ENCODE measurements at regions not wholly inside any gene's neighbourhood (a gene's known extent, or its start where the extent isn't known, plus 50 kb on each side); places are given as distances from the start of the nearest gene placed in this dataset.

GRCh38 chr5:77842243-77842642 is 66.1 kb upstream of the TBCA start:
- Histone ChIP-seq H4K8ac (ENCODE audit: low read depth, low read length) (no peak overlapping the region), H2BK120ac (ENCODE audit: insufficient read depth, low read length, poor library complexity) (no peak overlapping the region), H3K79me2 (ENCODE audit: control insufficient read depth, insufficient read depth, low read length, poor library complexity) (peaks cover 2% of the 10 kb centered on the region), H2AK5ac (ENCODE audit: low read length) (no peak overlapping the region), H2BK5ac (ENCODE audit: low read depth, low read length, poor library complexity) (no peak overlapping the region), H4K12ac (ENCODE audit: low read depth, low read length) (no peak overlapping the region), H3K4me3 (ENCODE audit: low read depth, low read length) (no peak overlapping the region), H3K27ac (ENCODE audit: low read depth, low read length) (no peak overlapping the region), H3K9me3 (ENCODE audit: insufficient read depth, low read depth, low read length) (no peaks in the 10 kb centered on the region), H3K18ac (ENCODE audit: low read length) (no peak overlapping the region), H3K23ac (ENCODE audit: low read length) (no peak overlapping the region), H3K79me1 (ENCODE audit: low read length) (peaks cover 2% of the 10 kb centered on the region), H3K27me3 (ENCODE audit: insufficient read depth, low read length) (peaks cover 8% of the 10 kb centered on the region), H4K91ac (ENCODE audit: low read depth, low read length) (no peak overlapping the region), H3K4me2 (ENCODE audit: low read length) (no peak overlapping the region), H2BK12ac (ENCODE audit: low read length) (no peak overlapping the region), H2AFZ (ENCODE audit: insufficient read depth, low read length, poor library complexity) (no peak overlapping the region), H3K9ac (ENCODE audit: low read length) (no peak overlapping the region), H3K4ac (ENCODE audit: low read depth, low read length) (no peak overlapping the region), H3K14ac (ENCODE audit: low read length) (no peak overlapping the region), H3K4me1 (ENCODE audit: control insufficient read depth in 1 of 2, insufficient read depth in 2 of 2, low read length in 2 of 2) (peaks cover 18 to 19% of the 10 kb centered on the region in 2 experiments), H3K36me3 (ENCODE audit: control insufficient read depth in 1 of 2, insufficient read depth in 2 of 2, low read length in 2 of 2) (no peaks in the 10 kb centered on the region)
- DNase-seq: peak in 1 of 2 donors; percentile 83
- no CpG with 5 or more reads among the region's 2 CpGs for WGBS (ENCODE audit: extremely low coverage, insufficient coverage, insufficient read length)

DNA sequence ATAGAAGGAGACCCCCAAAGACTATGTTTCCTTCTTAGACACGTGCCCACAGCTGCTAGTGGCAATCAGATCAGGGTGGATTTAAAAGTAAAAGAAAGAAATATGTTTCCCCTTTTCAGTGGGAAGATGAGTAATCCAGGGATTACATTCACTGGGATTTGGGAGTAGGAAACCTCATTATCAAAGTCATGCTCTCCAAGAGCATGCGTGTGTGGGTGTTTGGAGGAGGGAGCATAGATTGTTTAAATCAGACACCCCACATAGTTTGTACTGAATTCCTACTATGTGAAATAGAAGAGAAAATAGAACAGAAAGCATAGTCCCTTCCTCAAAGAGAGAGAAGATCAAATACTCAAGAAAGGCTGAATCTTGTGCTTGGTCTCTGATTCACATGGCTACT is 65.5 kb upstream of the TBCA start:
- Histone ChIP-seq H3K9me3 (ENCODE audit: insufficient read depth, low read depth, low read length) (no peaks in the 10 kb centered on the region), H4K8ac (ENCODE audit: low read depth, low read length) (no peak overlapping the region), H2AK5ac (ENCODE audit: low read length) (no peak overlapping the region), H3K79me1 (ENCODE audit: low read length) (peaks cover 2% of the 10 kb centered on the region), H2BK12ac (ENCODE audit: low read length) (no peak overlapping the region), H3K9ac (ENCODE audit: low read length) (no peak overlapping the region), H4K91ac (ENCODE audit: low read depth, low read length) (no peak overlapping the region), H2AFZ (ENCODE audit: insufficient read depth, low read length, poor library complexity) (no peak overlapping the region), H3K36me3 (ENCODE audit: control insufficient read depth in 1 of 2, insufficient read depth in 2 of 2, low read length in 2 of 2) (no peaks in the 10 kb centered on the region), H2BK120ac (ENCODE audit: insufficient read depth, low read length, poor library complexity) (no peak overlapping the region), H3K4ac (ENCODE audit: low read depth, low read length) (no peak overlapping the region), H2BK5ac (ENCODE audit: low read depth, low read length, poor library complexity) (no peak overlapping the region), H3K23ac (ENCODE audit: low read length) (no peak overlapping the region), H3K4me3 (ENCODE audit: low read depth, low read length) (no peak overlapping the region), H3K14ac (ENCODE audit: low read length) (no peak overlapping the region), H4K12ac (ENCODE audit: low read depth, low read length) (no peak overlapping the region), H3K4me1 (ENCODE audit: control insufficient read depth in 1 of 2, insufficient read depth in 2 of 2, low read length in 2 of 2) (peaks cover 14 to 16% of the 10 kb centered on the region in 2 experiments), H3K4me2 (ENCODE audit: low read length) (no peak overlapping the region), H3K27me3 (ENCODE audit: insufficient read depth, low read length) (peaks cover 8% of the 10 kb centered on the region), H3K27ac (ENCODE audit: low read depth, low read length) (no peak overlapping the region), H3K18ac (ENCODE audit: low read length) (no peak overlapping the region), H3K79me2 (ENCODE audit: control insufficient read depth, insufficient read depth, low read length, poor library complexity) (peaks cover 2% of the 10 kb centered on the region)
- DNase-seq: no peak
- WGBS (ENCODE audit: extremely low coverage, insufficient coverage, insufficient read length): no CpG with 5 or more reads among the region's 2 CpGs

DNA sequence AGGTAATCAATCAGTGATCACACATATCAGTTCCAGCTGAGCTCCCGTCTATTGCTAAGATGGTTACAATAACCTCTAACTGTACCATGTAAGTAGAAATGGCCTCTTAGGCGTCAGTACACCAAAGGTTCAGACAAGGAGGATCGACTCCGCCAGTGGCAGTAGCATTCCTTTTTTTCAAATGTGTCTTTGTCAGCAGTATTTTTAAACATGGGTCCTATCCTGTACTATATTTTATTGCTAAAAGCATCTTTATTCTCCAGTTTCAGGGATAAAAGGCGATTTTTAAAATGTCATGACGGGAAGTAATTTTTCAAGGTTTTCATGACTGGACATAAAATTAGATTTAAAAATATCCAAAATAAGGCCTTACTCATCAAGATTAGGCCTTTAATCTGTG is 64.8 kb upstream of the TBCA start:
- H2BK12ac ChIP-seq (ENCODE audit: low read length): no peak overlapping the region
- no peak overlapping the region for H3K4me3 ChIP-seq (ENCODE audit: low read depth, low read length)
- no peak overlapping the region for H3K23ac ChIP-seq (ENCODE audit: low read length)
- H3K9ac ChIP-seq (ENCODE audit: low read length): no peak overlapping the region
- H3K79me1 ChIP-seq (ENCODE audit: low read length): peaks cover 2% of the 10 kb centered on the region
- no peak overlapping the region for H4K8ac ChIP-seq (ENCODE audit: low read depth, low read length)
- H2BK120ac ChIP-seq (ENCODE audit: insufficient read depth, low read length, poor library complexity): no peak overlapping the region
- H4K91ac ChIP-seq (ENCODE audit: low read depth, low read length): no peak overlapping the region
- no peak overlapping the region for H3K4me2 ChIP-seq (ENCODE audit: low read length)
- H3K27ac ChIP-seq (ENCODE audit: low read depth, low read length): no peak overlapping the region
- H2AK5ac ChIP-seq (ENCODE audit: low read length): no peak overlapping the region
- peaks cover 13 to 17% of the 10 kb centered on the region in 2 experiments for H3K4me1 ChIP-seq (ENCODE audit: control insufficient read depth in 1 of 2, insufficient read depth in 2 of 2, low read length in 2 of 2)
- H2AFZ ChIP-seq (ENCODE audit: insufficient read depth, low read length, poor library complexity): no peak overlapping the region
- H3K18ac ChIP-seq (ENCODE audit: low read length): no peak overlapping the region
- no CpG with 5 or more reads among the region's 6 CpGs for WGBS (ENCODE audit: extremely low coverage, insufficient coverage, insufficient read length)
- no peak for DNase-seq
- H3K4ac ChIP-seq (ENCODE audit: low read depth, low read length): no peak overlapping the region
- H3K27me3 ChIP-seq (ENCODE audit: insufficient read depth, low read length): peaks cover 8% of the 10 kb centered on the region
- no peaks in the 10 kb centered on the region for H3K9me3 ChIP-seq (ENCODE audit: insufficient read depth, low read depth, low read length)
- no peak overlapping the region for H3K14ac ChIP-seq (ENCODE audit: low read length)
- no peak overlapping the region for H2BK5ac ChIP-seq (ENCODE audit: low read depth, low read length, poor library complexity)
- no peaks in the 10 kb centered on the region for H3K36me3 ChIP-seq (ENCODE audit: control insufficient read depth in 1 of 2, insufficient read depth in 2 of 2, low read length in 2 of 2)
- peaks cover 4% of the 10 kb centered on the region for H3K79me2 ChIP-seq (ENCODE audit: control insufficient read depth, insufficient read depth, low read length, poor library complexity)
- no peak overlapping the region for H4K12ac ChIP-seq (ENCODE audit: low read depth, low read length)

DNA sequence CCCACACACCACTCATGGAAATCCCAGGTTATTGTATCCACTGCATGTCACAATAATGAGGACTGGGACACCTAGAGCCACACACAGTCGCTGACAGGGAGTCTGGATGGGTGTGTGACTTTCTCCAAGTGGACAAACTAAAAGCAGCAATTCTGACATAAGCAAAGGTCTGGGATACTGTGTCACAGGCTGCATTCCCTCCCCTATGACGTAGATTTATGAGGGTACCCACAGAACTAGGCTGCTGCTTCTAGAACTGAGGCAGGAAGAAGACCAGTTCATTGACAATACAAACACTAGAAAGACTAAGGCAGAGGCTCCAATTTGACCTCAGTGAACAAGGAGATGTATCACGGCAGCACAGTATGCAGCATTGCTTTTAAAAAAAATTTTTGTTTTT is 63.6 kb upstream of the TBCA start:
- Histone ChIP-seq H3K4me3 (ENCODE audit: low read depth, low read length) (no peak overlapping the region), H2AFZ (ENCODE audit: insufficient read depth, low read length, poor library complexity) (no peak overlapping the region), H3K79me2 (ENCODE audit: control insufficient read depth, insufficient read depth, low read length, poor library complexity) (peaks cover 4% of the 10 kb centered on the region), H3K79me1 (ENCODE audit: low read length) (peaks cover 2% of the 10 kb centered on the region), H3K4me2 (ENCODE audit: low read length) (no peak overlapping the region), H2BK120ac (ENCODE audit: insufficient read depth, low read length, poor library complexity) (no peak overlapping the region), H3K23ac (ENCODE audit: low read length) (no peak overlapping the region), H3K18ac (ENCODE audit: low read length) (no peak overlapping the region), H3K27me3 (ENCODE audit: insufficient read depth, low read length) (peaks cover 3% of the 10 kb centered on the region), H3K4ac (ENCODE audit: low read depth, low read length) (no peak overlapping the region), H3K14ac (ENCODE audit: low read length) (no peak overlapping the region), H4K12ac (ENCODE audit: low read depth, low read length) (no peak overlapping the region), H3K27ac (ENCODE audit: low read depth, low read length) (no peak overlapping the region), H2AK5ac (ENCODE audit: low read length) (no peak overlapping the region), H2BK12ac (ENCODE audit: low read length) (no peak overlapping the region), H2BK5ac (ENCODE audit: low read depth, low read length, poor library complexity) (no peak overlapping the region), H3K9me3 (ENCODE audit: insufficient read depth, low read depth, low read length) (no peaks in the 10 kb centered on the region), H4K8ac (ENCODE audit: low read depth, low read length) (no peak overlapping the region), H3K9ac (ENCODE audit: low read length) (no peak overlapping the region), H3K36me3 (ENCODE audit: control insufficient read depth in 1 of 2, insufficient read depth in 2 of 2, low read length in 2 of 2) (no peaks in the 10 kb centered on the region), H4K91ac (ENCODE audit: low read depth, low read length) (no peak overlapping the region), H3K4me1 (ENCODE audit: control insufficient read depth in 1 of 2, insufficient read depth in 2 of 2, low read length in 2 of 2) (peaks cover 8 to 14% of the 10 kb centered on the region in 2 experiments)
- DNase-seq: peak in 1 of 2 donors; percentile 28
- WGBS (ENCODE audit: extremely low coverage, insufficient coverage, insufficient read length): no CpG with 5 or more reads among the region's 3 CpGs
